Suprapubic skin (tissue), 4 donors: ENCODE measurements at regions not wholly inside any gene's neighbourhood (a gene's known extent, or its start where the extent isn't known, plus 50 kb on each side); places are given as distances from the start of the nearest gene placed in this dataset.

Source experiments
- CTCF ChIP-seq, 2 donors: fragments of 200-600 bp in 1 of 2; fragments of 450-650 bp in 1 of 2; sonication (generic) in 1 of 2; IDR thresholded peaks; one replicate each; pipeline ENCODE4 v1.5.1; 2016 to 2019; ENCODE audit warnings: antibody characterized with exemption in 2 of 2, mild to moderate bottlenecking in 1 of 2, moderate library complexity in 1 of 2
- EP300 ChIP-seq: sonication (generic); formaldehyde crosslinking; IDR thresholded peaks from one replicate; pipeline ENCODE4 v1.6.1; 2017; ENCODE audit warnings: antibody characterized with exemption
- POLR2A ChIP-seq, 2 donors: fragments of 450-650 bp; IDR thresholded peaks; one replicate each; pipeline ENCODE4 v1.6.1; 2017; ENCODE audit warnings: antibody characterized with exemption in 2 of 2, mild to moderate bottlenecking in 2 of 2, moderate library complexity in 2 of 2
- POLR2AphosphoS5 ChIP-seq, 3 donors: sonication (generic); formaldehyde crosslinking; IDR thresholded peaks; one replicate each; pipeline ENCODE4 v1.6.1; 2017; ENCODE audit warnings: antibody characterized with exemption in 3 of 3

- TF ChIP-seq CTCF (IDR thresholded peaks at IDR 0.05), result no peak
- TF ChIP-seq POLR2A (IDR thresholded peaks at IDR 0.05), result no peak
- no peak for TF ChIP-seq POLR2AphosphoS5 (IDR thresholded peaks at IDR 0.05)
- TF ChIP-seq EP300, result no peak
Measured at GRCh38 chr14:64654246-64654900, 49.9 kb upstream of the PLEKHG3 start.
